Esophagus muscularis mucosa (tissue), 3 donors: ENCODE measurements at regions not wholly inside any gene's neighbourhood (a gene's known extent, or its start where the extent isn't known, plus 50 kb on each side); places are given as distances from the start of the nearest gene placed in this dataset.
"Not testable (repeated sequence)": the region's sequence is repeated elsewhere in the genome, so short reads cannot be mapped to it uniquely, and the experiment has no call there.

Experiments
- POLR2A ChIP-seq: fragments of 450-650 bp; IDR thresholded peaks from one replicate; pipeline ENCODE4 v1.6.1; 2017; ENCODE audit warnings: antibody characterized with exemption, moderate library complexity, mild to moderate bottlenecking, low read depth
- TF ChIP-seq, protein P1 (sequence below), 3 experiments: fragments of 200-600 bp in 2 of 3; fragments of 450-650 bp in 1 of 3; sonication (generic) in 2 of 3; IDR thresholded peaks; one replicate each; pipeline ENCODE4 v1.5.1; 2017 to 2019; ENCODE audit warnings: antibody characterized with exemption in 3 of 3, mild to moderate bottlenecking in 2 of 3, moderate library complexity in 1 of 3

DNA sequence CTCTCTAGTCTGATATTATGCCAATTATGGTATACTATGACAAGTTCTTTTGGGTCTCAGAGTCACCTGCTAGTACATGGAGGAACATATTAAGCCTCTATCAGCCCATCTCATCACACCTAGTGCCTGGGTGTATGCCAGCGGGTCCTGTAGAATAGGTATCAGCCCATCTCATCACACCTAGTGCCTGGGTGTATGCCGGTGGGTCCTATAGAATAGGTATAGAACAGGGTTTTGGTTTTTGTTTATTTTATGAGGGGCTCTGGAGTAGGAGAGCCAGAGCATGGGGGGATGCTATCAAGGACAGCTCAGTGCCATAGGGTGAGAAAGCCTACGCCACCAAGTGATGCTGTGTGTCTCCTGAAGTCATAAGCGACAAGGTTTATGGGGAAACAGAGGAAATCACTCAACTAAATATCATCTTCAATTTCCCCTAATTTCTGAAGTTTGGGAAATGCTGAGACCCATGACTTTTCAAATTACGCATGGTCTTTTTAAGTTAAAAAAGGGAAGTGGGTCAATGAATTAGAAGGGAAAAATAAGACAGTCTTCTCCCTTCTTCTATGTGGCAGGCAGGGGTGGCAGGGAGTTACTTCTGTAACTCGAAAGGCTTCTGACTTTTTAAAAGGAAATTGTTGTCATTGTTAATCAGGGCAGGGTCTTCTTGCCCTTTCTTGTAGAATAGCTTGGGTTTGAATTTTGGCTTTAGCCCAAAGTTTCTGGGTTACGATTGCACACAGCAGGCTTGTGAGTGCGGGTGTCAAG is 781.0 kb upstream of the TPTE start:
- TF ChIP-seq POLR2A: not testable (repeated sequence)
- TF ChIP-seq, protein P1, sequence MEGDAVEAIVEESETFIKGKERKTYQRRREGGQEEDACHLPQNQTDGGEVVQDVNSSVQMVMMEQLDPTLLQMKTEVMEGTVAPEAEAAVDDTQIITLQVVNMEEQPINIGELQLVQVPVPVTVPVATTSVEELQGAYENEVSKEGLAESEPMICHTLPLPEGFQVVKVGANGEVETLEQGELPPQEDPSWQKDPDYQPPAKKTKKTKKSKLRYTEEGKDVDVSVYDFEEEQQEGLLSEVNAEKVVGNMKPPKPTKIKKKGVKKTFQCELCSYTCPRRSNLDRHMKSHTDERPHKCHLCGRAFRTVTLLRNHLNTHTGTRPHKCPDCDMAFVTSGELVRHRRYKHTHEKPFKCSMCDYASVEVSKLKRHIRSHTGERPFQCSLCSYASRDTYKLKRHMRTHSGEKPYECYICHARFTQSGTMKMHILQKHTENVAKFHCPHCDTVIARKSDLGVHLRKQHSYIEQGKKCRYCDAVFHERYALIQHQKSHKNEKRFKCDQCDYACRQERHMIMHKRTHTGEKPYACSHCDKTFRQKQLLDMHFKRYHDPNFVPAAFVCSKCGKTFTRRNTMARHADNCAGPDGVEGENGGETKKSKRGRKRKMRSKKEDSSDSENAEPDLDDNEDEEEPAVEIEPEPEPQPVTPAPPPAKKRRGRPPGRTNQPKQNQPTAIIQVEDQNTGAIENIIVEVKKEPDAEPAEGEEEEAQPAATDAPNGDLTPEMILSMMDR (IDR thresholded peaks at IDR 0.05): not testable (repeated sequence)
